Limb (tissue), 2 donors: ENCODE measurements at regions not wholly inside any gene's neighbourhood (a gene's known extent, or its start where the extent isn't known, plus 50 kb on each side); places are given as distances from the start of the nearest gene placed in this dataset.
"Not testable (repeated sequence)": the region's sequence is repeated elsewhere in the genome, so short reads cannot be mapped to it uniquely, and the experiment has no call there.

Experiments used
- DNase-seq, 2 donors: peaks; one replicate each; pipeline ENCODE4 v3.0.0-alpha.2; 2016; ENCODE audit errors: extremely low spot score in 2 of 2

DNA sequence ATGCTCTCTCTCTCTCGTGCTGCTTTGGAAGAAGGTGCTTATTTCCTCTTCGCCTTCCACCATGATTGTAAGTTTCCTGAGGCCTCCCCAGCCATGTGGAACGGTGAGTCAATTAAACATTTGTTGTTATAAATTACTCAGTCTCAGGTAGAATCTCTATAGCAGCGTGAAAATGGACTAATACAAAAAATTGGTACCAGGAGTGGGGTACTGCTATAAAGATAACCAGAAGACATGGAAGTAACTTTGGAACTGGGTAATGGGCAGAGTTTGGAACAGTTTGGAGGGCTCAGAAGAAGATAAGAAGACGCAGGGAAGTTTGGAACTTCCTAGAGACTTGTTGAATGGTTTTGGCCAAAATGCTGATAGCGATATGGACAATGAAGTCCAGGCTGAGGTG is 175.6 kb upstream of the CLINT1 start:
- not testable (repeated sequence) for DNase-seq

- DNase-seq, result no peak
Observed at GRCh38 chr5:158033724-158034123, 174.8 kb upstream of the CLINT1 start.

DNA sequence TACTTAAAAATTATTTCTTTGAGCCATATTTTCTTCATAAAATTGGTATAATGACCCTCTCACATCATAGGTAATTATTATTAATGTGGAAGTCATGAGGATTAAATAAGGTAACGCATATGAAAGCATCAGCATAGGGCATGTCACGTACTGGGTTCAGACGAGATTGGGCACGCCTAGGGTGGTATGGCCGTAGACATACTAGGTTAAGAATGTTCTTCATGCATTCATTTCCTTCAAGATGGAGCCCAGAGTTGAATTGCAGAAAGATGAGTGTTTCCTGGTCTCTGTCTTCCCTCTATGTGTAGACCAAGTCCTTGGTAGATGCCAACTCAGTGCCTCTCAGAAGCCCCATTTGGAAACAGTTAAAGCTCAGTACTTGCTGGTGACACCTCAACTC is 174.1 kb upstream of the CLINT1 start:
- DNase-seq, result no peak

GRCh38 chr5:158032246-158032645 is 173.3 kb upstream of the CLINT1 start:
- no peak for DNase-seq

DNA sequence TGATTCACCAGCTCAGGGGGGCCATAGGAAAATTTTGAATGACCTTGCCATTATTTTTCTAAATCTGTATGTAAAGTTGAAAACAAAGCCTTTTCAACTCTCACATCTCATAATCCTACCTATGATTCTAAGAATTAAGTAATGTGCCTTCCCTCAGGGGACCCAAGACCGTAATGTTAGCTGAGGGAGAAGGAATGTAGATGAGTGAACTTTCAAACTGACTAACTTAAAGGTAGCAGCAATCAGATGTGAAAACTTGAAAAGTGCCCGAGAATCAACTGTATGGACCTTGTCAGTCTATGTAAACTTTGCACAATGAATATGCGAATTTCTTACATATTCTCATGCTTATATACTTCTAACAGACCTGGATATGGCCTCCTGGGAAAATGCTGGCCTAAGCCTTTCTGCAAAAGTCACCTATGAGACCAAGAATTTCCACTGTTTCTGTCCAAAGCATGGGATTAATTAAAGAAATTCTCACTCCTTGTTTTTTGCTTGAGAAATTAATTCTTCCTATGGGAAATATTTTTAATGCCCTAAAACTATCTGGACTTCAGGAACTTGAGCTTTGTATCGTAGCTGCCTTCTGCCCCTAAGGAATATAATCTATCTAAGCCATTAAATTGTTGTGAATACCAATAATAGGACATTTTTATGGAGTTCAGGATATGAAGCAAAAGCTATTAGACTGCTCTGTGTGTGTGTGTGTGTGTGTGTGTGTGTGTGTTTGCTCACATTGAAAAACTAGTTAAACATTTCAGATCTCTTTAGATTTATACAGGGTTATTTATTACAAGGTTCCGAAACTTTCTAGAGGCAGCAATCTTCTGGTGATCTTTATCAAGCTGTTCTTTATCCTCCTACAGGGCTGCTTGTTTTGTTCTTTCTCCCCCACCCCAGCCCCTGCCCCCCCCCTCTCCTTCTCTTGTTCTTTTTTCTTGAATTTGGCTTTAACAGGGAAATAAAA is 169.1 kb upstream of the CLINT1 start:
- DNase-seq, result no peak

DNA sequence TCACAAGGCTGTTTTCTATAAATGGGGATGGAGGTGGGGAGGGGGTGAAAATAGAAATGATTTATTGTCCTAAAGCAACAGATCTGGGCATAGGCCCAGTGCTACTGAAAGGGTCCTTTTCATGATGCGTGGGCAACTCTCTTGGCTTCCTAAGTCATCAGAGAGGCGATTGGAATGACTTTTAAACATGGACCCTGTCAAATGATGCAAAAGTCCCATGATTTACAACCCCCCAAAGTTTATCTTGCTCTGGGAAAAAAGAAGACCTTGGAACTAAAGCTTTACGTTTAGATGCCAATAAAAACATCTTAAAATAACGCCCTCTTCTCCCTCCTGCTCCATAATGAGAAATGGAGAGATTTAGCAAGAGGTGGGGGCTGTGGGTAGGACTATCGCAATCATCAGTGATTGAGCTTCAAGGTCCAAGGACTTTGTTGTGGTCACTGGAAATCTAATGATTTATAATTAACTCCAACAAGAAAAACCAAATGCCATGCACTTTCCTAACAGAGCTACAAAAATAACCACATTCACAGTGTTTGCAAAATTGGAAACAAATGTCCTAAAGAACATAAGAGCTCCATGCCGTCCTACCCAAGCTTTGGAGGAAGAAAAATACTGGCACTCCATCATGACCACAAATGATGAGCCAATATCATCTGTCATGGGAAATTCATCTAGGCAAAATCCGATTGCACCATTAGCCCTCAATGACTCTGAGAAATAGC is 167.5 kb upstream of the CLINT1 start:
- DNase-seq, result peak in 1 of 2 donors; percentile 24

- DNase-seq, result no peak
Observed at GRCh38 chr5:158023266-158023665, 164.3 kb upstream of the CLINT1 start.

DNA sequence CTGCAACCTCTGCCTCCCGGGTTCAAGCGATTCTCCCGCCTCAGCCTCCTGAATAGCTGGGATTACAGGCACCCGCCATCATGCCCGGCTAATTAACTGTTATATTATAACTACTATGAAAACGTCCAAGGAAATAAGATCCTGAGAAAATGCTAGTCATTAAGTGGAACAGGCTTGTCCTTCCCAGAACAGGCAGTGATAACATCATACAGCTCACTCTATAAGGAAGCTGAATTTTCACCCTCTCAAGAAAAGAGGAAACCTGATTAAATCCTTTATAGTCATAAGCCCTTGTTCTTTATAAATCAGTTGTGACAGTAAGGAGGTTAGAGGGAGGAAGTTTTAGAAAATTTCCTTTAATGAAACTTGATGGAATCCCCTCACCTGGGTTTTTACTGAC is 163.9 kb upstream of the CLINT1 start:
- no peak for DNase-seq

DNA sequence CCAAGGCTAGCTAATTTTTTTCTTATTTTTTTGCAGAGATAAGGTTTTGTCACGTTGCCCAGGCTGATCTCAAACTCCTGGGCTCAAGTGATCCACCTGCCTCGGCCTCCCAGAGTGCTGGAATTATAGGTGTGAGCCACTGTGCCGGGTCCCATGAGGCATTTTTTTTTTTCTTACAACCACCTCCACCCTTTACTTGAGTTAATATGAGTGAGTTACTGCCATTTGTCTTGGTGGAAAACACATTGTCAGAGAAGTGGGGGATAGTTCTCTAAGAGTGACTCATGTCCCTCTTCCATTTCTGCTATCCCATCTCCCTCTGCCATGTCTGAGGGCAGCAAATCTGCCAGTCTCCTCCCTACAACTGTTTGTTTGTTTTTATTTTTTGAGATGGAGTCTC is 163.4 kb upstream of the CLINT1 start:
- no peak for DNase-seq

- DNase-seq, result no peak
Observed at GRCh38 chr5:158020555-158021418, 161.8 kb upstream of the CLINT1 start.

DNA sequence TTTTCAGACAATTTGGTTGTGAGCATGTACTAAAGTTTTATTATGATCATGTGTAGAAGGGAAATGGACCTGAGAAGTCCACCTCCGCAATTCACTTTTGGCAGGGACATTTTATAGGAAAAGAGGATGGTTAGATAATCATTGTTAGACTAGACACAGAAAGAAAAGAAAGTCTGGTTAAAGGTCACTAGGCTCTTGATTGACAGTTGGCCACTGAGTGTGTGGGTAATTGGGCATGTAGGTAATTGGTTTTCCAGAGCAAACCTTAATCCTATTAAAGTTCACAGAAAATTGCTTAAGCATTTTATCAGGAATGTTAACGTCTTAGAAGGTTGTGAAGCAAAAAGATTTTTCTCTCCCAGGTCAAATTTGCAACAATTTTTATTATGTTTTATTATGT is 158.5 kb upstream of the CLINT1 start:
- no peak for DNase-seq

DNA sequence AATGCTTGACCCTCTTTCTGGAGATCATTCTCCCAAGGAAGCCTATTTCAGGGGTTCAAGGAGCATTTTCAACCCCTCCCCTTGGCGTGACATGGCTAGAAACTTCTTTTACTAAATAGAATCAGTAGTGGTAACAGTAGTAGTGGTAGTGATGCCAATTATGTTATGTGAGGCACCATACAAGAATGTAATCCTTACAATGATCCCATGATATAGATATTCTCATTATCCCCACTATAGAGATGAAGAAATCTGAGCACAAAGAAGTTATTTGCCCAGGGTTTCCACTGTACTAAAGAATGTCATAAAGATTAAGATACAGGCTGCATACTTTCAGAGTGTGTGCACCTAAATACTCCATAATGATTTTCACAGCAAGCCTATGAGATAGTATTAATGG is 155.4 kb upstream of the CLINT1 start:
- DNase-seq, result no peak

DNA sequence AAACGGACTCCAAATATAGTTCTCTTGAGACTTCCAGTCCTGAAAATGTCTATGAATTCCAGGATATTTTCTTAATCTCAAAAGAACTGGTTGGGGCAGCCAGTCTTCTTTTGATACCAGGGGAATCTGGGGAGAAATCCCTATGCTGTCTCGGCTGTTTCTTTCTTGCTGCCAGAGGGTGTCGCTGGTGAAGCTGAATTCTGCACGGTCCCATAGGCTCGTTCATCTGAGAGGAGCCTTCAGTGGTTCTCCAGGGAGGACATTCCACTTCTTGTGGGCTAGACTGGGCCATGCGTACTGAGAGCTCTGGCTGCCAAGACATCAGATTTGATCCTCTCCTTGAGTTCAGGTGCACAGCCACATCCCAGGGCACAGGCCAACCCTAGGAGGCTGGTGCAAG is 155.0 kb upstream of the CLINT1 start:
- no peak for DNase-seq

DNA sequence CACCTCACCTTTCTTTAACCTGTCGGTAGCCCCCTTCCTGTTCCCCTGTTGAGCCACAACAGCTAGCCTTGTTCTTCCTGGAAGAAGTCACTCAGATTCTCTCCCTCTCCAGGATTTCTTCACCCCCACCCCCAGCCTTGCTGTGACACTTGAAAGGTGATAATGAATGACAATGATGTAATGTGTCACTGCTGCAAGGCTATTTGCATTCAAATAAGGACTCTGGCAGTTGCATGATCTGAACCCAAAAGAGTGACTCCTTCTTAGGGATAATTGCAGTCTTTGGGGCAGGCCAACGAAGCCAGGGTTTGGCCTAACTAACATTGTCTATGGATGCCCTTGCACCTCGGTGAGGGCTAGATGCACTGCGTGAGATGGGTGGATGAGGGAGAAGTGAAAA is 154.4 kb upstream of the CLINT1 start:
- DNase-seq, result no peak

DNA sequence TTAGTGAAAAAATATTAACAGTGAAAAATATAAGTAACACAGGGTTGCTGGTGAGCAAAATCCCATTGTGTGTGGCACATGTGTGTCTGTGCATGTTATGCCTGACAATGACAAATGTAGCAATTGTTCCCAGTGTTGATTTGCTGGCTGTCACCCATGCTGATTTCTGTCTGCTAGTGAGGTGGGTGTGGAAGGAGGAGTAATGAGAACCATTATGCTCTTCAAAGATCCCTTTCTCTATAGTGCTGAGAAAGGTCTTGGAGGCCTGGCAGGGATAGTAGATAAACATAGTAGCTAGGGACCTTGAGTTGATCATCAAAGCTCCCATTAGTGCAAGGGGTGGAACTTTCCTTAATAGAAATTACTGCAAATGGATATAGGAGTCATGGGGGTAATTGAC is 152.5 kb upstream of the CLINT1 start:
- no peak for DNase-seq

DNA sequence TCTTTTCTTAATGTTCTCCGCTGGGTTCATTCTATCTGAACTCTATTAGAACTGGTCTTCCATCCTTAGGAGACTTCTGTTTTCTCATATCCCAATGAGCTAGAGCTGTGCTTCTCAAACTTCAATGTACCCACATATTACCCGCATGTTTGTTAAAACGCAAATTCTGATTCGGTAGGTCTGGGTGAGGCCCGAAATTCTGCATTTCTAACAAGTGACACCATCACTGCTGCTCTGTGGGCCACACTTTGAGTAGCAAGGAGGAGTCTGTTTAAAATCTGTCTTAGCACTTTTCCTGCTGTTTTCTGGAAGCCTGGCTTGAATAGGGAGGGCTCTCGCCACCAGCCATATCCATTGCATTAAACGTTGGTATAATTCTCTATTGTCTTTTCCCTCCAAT is 151.9 kb upstream of the CLINT1 start:
- no peak for DNase-seq

DNA sequence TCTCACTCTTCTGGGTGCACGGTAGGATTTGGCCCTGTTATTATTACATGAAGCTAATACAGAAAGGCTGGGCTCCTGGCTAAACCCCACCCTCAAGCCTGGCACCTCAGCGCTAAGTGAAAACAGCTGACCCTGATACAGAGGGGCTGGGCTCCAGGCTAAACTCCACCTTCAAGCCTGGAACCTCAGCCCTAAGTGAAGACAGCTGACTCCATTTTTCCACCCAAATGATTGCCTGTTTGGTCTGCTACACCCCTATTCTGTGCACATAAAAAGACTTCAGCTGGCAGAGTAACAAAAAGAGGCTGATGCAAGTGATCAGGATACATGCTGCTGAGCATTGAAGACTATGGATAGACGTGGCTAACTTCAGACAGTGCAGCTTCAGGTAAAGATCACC is 148.4 kb upstream of the CLINT1 start:
- DNase-seq, result no peak

GRCh38 chr5:157999696-158000095 is 140.8 kb upstream of the CLINT1 start:
- no peak for DNase-seq

- no peak for DNase-seq
Observed at GRCh38 chr5:157997991-157998504, 139.1 kb upstream of the CLINT1 start.

DNA sequence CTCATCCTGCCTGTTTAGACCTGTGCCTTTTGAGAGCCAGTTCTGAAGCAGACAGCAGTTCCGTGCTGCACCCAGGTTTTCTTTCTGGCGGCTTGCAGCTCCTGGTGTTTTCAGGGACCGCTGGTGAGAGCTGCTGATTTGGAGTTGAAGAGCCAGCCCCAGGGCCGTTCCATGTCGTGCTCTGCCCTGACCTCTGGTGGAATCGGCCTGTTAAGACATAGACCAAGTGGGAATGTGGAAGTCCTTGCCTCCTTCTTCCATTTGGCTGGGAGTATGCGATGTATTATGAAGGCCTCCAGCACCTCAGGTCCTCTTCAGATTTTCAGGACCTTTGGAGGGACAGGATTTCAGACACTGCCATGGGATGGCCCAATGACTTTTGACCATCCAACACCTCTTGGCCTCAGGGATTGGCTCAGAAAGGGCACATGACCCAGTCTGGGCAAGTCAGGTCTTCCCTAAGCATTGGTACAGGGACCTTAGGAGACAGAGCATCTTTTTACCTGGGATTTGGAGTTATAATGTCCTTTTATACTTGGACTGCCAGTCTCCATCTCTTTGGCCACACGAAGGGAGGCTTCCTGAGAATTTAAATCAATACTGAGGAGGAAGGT is 136.1 kb upstream of the CLINT1 start:
- peak; percentile 68 to 77 for DNase-seq
